ENCODE measurements at regions not wholly inside any gene's neighbourhood (a gene's known extent, or its start where the extent isn't known, plus 50 kb on each side); places are given as distances from the start of the nearest gene placed in this dataset.

DNA sequence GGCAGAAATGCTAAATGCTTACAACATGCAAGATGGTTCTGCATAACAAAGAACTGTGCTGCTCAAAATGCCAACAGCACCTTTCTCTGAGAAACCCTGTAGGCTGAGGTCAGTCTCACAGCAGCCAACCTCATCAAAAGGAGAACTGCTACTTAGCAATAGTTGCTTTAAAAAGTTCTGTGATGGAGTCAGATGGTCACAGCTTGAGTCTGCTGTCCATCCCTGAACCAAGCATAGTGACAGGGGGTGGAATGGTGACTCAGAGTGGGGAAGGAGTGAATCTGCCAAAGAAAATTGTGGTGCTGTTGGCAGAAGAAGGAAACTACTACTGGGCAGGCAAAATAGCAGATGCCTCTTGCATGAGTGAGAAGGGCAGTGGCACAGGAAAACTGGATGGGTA lies 106.0 kb upstream of the FAM78B start:
- Histone ChIP-seq H3K23ac (ENCODE audit: insufficient read length, low read depth, low read length) (no peak overlapping the region), H3K18ac (ENCODE audit: insufficient read length, low read depth, low read length) (no peak overlapping the region), H2AFZ (ENCODE audit: low read length) (no peak overlapping the region), H4K91ac (ENCODE audit: insufficient read length, low read depth, low read length) (no peak overlapping the region), H3K23me2 (ENCODE audit: insufficient read length, low read depth, low read length, poor library complexity, severe bottlenecking) (no peaks in the 10 kb centered on the region), H3K27ac (ENCODE audit: insufficient read length, low read depth, low read length) (no peak overlapping the region), H3K56ac (ENCODE audit: insufficient read length, low read depth, low read length) (no peak overlapping the region), H2AK5ac (ENCODE audit: insufficient read length, low read length) (no peak overlapping the region), H3K4ac (ENCODE audit: low read depth, low read length) (no peak overlapping the region), H3T11ph (ENCODE audit: low read length) (no peak overlapping the region), H3K9me3 (ENCODE audit: control insufficient read depth, low read depth, low read length) (no peaks in the 10 kb centered on the region), H2BK15ac (ENCODE audit: low read depth, low read length) (no peak overlapping the region), H3K4me2 (ENCODE audit: insufficient read depth, insufficient read length, low read length) (no peak overlapping the region), H3K27me3 (ENCODE audit: insufficient read depth, low read length) (no peaks in the 10 kb centered on the region), H3K14ac (ENCODE audit: insufficient read depth, low read length) (no peak overlapping the region), H3K9ac (ENCODE audit: extremely low read depth, insufficient read length, low read length) (no peak overlapping the region), H3K4me1 (ENCODE audit: insufficient read depth, low read length) (peaks cover 4% of the 10 kb centered on the region; the same call in 1 of the 2 replicates), H2BK20ac (ENCODE audit: low read depth, low read length, poor library complexity, severe bottlenecking) (no peak overlapping the region), H4K5ac (ENCODE audit: insufficient read length, low read depth, low read length) (no peak overlapping the region), H2BK120ac (ENCODE audit: low read depth, low read length, poor library complexity, severe bottlenecking) (no peak overlapping the region), H4K20me1 (ENCODE audit: control insufficient read depth, insufficient read depth, insufficient read length) (no peaks in the 10 kb centered on the region), H4K8ac (replicated peaks; ENCODE audit: insufficient read length, low read depth, low read length) (no peak overlapping the region), H3K79me2 (ENCODE audit: insufficient read depth, low read length) (no peaks in the 10 kb centered on the region), H3K79me1 (ENCODE audit: insufficient read depth, low read depth, low read length, poor library complexity, severe bottlenecking) (no peaks in the 10 kb centered on the region), H2BK12ac (ENCODE audit: insufficient read length, low read depth, low read length) (no peak overlapping the region), H2BK5ac (ENCODE audit: insufficient read length, low read length) (no peak overlapping the region)
- TF ChIP-seq, protein P1, sequence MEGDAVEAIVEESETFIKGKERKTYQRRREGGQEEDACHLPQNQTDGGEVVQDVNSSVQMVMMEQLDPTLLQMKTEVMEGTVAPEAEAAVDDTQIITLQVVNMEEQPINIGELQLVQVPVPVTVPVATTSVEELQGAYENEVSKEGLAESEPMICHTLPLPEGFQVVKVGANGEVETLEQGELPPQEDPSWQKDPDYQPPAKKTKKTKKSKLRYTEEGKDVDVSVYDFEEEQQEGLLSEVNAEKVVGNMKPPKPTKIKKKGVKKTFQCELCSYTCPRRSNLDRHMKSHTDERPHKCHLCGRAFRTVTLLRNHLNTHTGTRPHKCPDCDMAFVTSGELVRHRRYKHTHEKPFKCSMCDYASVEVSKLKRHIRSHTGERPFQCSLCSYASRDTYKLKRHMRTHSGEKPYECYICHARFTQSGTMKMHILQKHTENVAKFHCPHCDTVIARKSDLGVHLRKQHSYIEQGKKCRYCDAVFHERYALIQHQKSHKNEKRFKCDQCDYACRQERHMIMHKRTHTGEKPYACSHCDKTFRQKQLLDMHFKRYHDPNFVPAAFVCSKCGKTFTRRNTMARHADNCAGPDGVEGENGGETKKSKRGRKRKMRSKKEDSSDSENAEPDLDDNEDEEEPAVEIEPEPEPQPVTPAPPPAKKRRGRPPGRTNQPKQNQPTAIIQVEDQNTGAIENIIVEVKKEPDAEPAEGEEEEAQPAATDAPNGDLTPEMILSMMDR (conservative IDR thresholded peaks at IDR 0.05): no peak
- Mint-ChIP-seq H3K27ac (peak overlapping the region in 2 of 3 experiments; percentile 10 to 32; a peak in 3 of 7 replicates), H3K4me1 (peaks cover 18 to 21% of the 10 kb centered on the region in 2 experiments), H3K4me3 (no peak overlapping the region), H3K27me3 (ENCODE audit: low read depth) (0 out of 2 replicates have a peak, but pooled peaks cover 2% of the 10 kb centered on the region), H3K36me3 (ENCODE audit: insufficient read depth in 1 of 3, low read depth in 3 of 3) (peaks cover 0 to 13% (median 7%) of the 10 kb centered on the region in 3 experiments; a peak in 3 of 7 replicates), H3K9me3 (peaks cover 3 to 17% of the 10 kb centered on the region in 2 experiments)
- no peak for DNase-seq

Data from H9 (cell line).